HG03039 (cell line): ENCODE measurements at regions not wholly inside any gene's neighbourhood (a gene's known extent, or its start where the extent isn't known, plus 50 kb on each side); places are given as distances from the start of the nearest gene placed in this dataset.

Source experiments
- ATAC-seq: cut with Tn5 transposase; IDR thresholded peaks from one replicate; pipeline ENCODE4 v1.9.1; 2021; ENCODE audit warnings: mild to moderate bottlenecking, moderate library complexity; ENCODE audit not compliant: unreplicated experiment

DNA sequence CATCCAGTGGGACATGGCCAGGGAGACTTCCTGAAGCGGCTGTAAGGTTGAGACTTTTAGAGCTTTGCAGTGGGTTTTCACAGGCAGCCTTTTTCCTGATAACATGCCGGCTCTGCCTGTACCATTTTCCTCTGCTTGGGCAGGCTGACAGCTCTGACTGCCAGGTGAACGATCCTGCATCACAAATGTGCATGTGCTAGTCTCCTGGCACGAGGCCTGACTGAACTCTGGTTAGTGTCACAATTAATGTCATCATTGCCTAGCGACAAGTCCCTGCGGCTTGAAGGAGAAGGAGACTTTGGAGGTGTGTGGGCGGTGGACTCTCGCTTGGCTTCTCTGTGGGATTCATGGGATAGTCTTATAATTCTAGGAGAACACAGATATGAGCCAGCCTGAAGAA lies 783.6 kb upstream of the TSPY4 start:
- no peak for ATAC-seq

DNA sequence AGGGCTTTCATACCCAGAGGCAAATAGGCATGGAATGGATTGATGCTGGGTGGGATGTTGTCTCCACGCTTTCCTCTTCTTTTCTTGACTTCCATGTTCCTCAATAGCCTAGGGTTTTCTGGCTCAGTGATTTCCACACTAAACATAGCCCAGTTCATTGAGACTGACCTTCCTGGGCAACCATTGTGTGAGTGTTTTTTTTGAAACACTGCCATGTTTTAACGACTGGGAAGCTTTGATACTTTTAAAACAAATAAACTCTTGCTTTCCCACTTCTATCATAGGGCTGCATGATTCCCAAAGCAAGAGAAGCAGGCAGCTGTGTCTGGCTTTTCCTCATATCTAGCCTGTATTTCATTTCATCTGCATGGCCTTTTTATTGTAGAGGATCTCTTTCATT lies 775.9 kb upstream of the TSPY4 start:
- no peak for ATAC-seq

DNA sequence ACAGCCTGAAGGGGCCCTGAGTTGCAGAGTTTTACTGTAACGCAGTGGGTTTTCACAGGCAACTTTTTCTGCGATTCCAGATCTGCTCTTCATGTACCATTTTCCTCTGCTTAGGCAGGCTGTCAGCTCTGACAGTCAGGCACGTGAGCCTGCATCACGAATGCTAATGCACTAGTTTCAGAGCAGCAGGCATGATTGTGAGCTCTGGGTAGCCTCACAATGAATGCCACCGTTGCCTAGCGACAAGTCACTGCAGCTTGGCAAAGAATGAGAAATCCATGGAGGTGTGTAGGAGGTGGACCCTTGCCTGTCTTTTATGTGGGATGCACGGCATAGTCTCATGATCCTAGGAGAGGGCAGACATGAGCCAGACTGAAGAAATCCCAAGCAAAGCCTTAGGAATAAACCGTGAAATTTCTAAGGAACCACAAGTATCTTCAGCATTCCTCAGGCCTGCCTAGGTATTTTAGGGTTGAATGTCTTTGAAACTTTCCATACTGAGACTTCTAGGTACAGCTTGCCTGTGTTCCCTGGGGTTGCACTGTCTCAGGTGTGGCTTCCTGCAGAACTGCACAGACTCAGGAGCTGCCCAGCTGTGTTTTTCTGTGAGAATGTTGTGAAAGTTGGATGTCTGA lies 774.7 kb upstream of the TSPY4 start:
- no peak for ATAC-seq

DNA sequence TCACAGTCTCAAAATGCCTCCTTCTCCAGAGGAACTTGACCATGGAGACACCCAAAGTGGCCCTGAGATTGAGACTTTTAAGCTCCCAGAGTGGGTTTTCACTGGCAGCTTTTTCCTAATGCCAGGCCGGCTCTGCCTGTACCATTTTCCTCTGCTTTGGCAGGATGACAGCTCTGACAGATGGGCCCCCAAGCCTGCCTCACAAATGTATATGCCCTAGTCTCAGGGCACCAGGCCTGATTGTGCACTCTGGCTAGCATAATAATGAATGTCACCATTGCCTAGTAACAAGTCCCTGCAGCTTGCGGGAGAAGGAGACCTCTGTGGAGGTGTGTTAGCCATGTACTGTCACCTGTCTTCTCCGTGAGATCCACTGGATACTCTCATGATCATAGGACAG lies 772.8 kb upstream of the TSPY4 start:
- ATAC-seq = no peak

DNA sequence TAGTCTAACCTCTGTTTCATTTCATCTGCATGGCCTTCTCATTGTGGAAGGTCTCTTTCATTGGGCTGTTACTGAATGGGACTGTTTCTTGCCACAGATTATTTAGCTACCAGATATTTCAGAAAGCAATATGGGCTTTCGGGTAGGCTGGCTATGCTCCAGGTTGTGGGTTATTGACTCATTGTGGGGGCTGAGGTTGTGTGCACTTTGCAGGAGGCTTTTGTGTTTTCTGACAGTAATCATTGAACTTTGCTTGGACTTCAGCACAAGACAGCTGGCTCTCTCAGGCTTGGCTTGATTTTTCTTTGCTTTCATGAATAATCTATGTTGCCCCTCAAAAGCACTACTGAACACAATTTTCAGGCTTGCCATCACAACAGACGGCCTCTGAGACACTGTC lies 771.1 kb upstream of the TSPY4 start:
- ATAC-seq = no peak

DNA sequence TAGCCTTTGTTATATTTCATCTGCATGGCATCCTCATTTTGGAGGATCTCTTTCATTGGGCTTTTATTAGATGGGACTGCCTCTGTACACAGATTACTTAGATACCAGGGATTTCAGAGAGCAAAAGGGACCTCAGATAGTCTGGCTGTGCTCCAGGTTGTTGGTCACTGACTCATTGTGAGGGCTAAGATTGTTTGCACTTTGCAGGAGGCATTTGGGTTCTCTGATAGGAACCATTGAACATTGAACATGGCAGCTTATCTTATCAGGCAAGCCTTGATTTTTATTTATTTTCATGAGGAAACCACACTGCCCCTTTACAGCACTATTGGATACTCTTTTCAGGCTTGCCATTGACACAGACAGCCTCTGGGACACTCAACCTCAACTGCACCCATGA lies 766.9 kb upstream of the TSPY4 start:
- ATAC-seq = no peak

DNA sequence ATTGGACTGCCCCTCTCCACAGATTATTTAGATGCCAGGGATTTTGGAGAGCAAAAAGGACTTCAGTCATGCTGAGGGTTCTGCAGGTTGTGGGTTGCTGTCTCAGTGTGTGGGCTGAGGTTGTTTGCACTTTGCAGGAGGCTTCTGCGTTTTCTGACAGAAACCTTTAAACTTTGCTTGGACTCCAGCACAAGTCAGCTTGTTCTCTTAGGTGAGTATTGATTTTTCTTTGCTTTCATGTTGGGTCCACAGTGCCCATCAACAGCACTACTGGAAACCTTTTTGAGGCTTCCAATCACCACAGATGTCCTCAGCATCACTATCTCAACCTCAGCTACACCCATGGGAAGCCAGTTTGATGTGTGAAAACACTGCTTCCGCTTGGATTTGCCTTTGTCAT lies 764.3 kb upstream of the TSPY4 start:
- ATAC-seq = no peak

DNA sequence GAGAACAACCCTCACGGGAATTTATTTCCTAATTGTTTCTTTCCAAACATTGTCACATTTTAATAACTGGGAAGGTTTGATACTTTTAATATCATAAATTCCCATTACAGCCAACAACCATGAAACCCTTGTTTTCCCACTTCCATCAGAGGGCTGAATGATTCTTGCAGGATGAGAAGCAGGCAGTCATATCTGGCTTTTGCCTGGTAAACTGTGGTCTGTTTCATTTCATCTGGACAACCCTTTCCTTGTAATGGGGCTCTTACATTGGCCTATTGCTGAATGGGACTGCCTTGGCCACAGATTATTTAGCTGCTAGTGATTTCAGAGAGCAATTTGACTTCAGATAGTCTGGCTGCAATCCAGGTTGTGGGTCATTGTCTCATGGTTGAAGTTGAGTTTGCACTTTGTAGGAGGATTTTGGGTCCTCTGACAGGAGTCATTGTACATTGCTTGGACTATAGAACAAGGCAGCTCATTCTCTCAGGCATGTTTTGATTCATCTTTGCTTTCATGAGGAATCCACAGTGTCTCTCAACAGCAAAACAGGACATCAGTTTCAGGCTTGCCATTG lies 754.9 kb upstream of the TSPY4 start:
- no peak for ATAC-seq

DNA sequence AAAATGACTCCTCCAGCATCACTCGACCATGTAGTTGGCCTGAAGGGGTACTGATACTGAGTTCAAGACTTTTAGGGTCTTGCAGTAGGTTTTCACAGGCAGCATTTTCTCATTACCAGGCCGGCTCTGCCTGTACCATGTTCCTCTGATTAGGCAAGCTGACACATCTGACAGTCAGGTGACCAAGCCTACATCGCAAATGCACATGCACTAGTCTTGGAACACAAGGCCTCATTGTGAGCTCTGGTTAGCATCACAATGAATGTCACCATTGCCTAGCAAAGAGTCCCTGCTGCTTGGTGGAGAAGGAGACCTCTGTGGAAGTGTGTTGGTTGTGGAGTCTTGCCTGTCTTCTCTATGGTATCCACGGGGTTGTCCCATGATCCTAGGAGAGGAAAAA lies 754.1 kb upstream of the TSPY4 start:
- ATAC-seq = no peak

DNA sequence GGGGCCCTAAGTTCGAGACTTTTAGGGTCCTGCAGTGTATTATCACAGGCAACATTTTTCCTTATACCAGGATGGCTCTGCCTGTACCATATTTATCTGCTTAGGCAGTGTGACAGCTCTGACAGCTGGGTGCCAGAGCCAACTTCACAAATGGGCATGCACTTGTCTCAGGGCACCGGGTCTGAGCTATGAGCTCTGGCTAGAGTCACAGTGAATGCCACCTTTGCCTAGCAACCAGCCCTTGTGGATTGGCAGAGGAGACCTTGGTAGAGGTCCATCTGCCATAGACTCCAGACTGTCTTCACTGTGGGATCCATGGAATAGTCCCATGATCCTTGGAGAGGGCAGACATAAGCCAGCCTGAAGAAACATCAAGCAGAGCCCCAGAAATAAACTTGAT lies 746.6 kb upstream of the TSPY4 start:
- ATAC-seq = no peak

DNA sequence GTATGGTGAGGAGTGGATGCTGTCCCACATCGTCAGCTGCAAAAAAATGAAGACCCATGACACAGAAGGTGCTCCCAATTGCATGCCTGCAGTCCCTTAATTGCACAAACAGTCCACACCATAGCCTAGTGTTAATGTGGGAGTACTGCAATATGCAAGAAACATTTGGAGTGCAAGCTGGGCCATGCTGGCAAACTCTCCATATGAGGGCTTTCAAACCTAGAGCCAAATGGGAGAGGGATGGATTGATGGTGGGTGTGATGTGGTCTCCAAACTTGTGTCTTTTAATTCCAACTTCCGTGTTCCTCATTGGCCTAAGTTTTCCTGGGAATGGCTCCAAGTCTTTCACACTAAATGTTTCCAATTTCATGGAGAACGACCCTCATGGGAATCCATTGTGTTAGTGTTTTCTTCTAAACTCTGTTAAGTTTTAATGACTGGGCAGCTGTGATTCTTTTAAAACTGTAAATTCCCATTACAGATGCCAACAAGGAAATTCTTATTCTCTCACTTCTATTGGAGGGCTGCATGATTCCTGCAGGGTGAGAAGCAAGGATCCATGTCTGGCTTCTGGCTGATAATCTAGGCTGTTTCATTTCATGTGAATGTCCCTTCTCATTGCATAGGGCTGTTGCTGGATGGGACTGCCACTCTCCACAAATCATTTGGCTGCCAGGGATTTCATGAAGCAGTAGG lies 745.3 kb upstream of the TSPY4 start:
- no peak for ATAC-seq

DNA sequence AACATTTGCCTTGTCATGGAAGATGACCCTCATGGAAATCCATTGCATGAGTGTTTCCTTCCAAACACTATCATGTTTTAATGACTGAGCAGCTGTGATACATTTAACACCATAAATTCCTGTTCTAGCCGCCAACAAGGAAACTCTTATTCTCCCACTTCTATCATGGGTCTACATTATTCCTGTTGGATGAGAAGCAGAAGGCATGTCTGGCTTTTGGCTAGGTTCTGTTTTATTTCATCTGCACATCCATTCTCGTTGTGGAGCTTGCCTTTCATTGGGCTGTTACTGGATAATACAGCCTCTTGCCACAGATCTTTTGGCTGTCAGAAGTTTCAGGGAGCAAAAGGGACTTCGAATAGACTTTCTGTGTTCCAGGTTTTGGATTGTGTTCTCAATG lies 742.6 kb upstream of the TSPY4 start:
- ATAC-seq = no peak

DNA sequence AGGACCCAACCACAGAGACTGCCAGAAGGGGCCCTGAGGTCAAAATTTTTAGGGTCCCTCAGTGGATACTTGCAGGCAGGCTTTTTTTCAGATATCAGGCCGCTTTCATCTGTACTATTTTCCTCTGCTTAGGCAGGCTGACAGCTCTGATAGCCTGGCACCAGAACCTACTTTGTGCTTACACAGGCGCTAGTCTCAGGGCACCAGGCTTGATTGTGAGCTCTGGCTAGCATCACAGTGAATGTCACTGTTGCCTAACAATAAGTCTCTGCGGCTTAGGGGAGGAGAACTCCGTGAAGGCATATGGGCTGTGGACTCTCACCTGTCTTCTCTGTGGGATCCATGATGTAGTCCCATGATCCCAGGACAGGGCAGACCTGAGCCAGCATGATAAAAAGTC lies 738.1 kb upstream of the TSPY4 start:
- ATAC-seq = no peak

DNA sequence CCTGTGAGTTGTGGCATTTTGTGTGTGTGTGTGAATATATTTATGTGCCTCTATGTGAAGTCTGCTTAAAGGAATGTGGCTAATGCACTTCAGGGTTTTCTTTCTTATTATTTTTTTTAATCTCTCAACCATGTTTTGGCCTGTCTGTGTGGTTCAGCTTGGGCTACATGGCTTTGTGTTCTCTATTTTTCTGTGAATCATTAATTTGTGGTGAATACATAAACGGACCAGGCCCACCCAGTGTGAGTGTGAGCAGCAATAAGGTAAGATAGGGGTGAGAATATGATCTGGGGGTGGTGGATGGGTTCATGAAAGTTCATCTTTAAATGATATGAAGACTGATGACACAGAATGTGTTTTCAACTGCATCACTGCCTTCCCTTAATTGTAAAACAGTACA lies 726.6 kb upstream of the TSPY4 start:
- no peak for ATAC-seq

DNA sequence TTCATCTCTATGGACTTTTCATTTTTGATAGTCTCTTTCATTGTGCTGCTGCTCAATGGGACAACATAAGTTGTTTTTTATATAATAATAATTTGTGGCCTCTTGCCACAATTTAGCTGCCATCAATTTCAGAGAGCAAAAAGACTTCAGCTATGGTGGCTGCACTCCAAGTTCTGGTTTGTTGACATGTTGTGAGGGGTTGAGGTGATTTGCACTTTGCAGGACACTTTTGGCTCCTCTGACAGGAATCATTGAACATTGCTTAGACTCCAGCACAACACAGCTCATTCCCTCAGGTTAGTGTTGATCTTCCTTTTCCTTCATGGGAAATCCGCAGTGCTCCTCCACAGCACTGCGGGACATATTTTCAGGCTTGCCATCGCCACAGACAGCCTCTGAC lies 725.4 kb upstream of the TSPY4 start:
- ATAC-seq = no peak

DNA sequence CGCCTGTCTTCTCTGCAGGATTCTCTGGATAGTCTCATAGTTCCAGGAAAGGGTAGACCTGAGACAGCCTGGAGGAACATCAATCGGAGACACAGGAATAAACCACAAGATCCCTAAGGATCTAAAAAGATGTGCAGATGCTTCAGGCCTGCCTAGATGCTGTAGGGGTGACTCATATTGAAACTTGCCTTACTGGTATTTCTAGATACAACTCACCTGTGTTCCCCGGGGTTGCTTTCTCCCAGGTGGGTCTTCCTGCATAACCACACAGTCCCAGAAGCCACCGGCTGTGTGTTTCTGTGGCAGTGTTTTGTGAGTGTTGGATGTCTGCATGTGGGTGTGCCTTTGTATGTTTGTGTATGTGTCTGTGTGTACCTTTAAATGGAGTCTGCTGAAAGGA lies 719.0 kb upstream of the TSPY4 start:
- no peak for ATAC-seq

DNA sequence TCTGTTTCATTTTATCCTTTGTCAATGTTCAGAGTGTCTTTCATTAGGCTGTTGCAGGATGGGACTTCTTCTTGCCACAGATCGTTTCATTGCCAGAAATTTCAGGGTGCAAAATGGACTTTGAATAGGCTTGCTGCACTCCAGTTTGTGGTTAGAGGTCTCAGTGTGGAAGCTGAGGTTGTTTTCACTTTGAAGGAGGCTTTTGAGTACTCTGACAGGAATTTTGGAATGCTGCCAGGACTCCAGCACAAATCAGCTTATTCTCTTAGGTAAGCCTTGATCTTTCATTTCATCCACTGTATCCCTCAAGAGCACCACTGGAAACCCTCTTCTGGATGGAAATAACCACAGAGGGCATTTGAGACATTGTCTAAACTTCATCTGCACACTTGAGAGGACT lies 715.1 kb upstream of the TSPY4 start:
- ATAC-seq = no peak

DNA sequence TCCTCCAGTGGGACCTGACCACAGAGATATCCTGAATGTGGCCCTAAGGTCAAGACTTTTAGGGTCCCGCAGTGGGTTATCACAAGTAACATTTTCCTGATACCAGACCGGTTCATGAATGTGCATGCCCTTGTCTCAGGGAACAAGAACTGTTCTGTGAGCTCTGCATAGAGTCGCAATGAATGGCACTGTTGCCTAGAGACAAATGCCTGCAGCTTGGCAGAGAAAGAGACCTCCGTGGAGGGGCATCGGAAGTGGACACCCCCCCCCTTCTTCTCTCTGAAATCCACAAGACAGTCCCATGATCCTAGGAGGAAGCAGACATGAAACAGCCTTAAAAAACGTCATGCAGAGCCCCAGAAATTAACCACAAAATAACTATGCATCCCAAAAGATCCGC lies 714.4 kb upstream of the TSPY4 start:
- no peak for ATAC-seq

DNA sequence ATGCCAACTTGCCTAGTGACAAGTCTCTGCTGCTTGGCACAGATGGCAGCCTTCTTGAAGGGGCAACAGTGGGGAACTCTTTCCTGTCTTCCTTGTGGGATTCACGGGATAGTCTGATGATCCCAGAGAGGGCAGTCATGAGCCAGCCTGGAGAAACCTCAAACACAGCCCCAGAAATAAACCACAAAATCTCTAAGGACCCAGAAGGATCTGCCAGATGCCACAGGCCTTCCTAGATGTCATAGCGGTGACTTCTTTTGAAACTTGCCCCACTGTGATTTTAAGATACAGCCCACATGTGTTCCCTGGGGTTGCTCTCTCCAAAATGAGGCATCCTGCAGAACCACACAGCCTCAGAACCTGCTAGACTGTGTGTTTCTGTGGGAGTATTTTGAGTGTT lies 707.6 kb upstream of the TSPY4 start:
- ATAC-seq = no peak

DNA sequence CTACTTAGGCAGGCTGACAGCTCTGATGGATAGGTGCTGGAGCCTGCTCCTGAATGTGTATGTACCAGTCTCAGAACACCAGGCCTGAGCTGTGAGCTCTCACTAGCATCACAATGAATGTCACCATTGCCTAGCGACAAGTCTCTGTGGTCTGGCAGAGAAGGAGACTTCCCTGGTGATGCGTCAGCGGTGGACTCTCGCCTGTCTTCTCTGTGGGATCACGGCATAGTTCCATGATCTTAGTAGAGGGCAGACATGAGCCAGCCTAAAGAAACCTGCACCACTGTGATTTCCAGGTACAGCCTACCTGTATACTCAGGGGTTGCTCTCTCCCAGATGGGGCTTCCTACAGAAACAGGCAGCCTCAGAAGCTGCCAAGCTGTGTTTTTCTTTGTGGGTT lies 699.2 kb upstream of the TSPY4 start:
- ATAC-seq = no peak

DNA sequence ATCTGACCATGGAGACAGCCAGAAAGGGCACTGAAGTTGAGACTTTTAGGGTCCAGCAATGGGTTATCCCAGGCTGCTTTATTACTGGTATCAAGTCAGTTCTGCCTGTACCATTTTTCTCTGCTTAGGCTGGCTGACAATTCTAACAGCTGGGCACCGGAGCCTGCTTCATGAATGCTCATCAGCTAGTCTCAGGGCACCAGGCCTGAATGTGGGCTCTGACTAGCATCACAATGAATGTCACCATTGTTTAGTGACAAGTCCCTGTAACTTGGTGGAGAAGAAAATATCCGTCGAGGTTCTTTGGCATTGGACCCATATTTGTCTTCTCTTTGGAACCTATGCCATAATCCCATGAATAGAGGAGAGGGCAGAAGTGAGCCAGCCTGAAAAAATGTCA lies 692.3 kb upstream of the TSPY4 start:
- no peak for ATAC-seq

DNA sequence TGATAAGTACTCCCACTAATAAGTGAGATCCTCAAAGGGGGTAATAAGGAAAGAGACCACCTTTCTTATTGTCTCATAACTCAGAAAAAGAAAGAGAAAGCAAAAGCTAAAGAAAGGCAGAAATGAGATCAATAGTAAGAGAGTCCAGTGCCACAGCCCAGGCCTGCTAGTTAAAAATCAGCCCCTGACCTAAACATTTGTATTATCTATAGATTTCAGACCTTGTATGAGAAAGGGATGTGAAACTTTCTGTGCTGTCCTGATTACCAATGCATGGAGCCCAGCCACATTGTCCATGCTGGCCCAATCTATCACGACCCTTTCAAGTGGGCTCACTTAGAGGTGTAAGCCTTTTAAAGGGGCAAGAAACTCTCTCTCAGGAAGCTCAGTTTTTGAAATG lies 684.8 kb upstream of the TSPY4 start:
- ATAC-seq = no peak

DNA sequence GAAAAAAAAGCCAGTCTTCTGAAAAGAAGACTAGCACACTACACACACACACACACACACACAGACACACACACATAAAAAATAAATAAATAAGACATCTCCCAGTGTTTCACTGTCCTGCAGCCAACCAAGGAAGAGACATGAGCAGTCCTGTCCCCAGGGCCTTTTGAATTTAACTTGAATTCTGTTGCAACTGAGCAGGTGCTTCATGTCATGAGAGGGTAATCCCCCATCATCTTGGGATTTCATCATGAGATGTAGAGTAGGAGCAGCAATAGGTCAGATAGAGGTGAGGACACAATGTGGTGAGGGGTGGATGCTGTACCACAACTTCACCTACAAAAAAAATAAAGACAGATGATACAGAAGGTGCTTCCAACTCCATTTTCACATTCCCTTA lies 682.2 kb upstream of the TSPY4 start:
- no peak for ATAC-seq
